Trophoblast cell (in vitro differentiated cells and primary cell): ENCODE measurements at regions not wholly inside any gene's neighbourhood (a gene's known extent, or its start where the extent isn't known, plus 50 kb on each side); places are given as distances from the start of the nearest gene placed in this dataset.

Experiments used
- DNase-seq, 2 donors: peaks; one replicate each; pipeline ENCODE4 v3.0.0-alpha.2; 2016
- H2AFZ ChIP-seq: 2 replicates; pipeline ENCODE4 v1.6.1; 2013; ENCODE audit warnings: low read length, moderate library complexity, mild to moderate bottlenecking; ENCODE audit not compliant: insufficient read depth, poor library complexity
- H2AK5ac ChIP-seq: 2 replicates; pipeline ENCODE4 v1.6.1; 2013; ENCODE audit warnings: mild to moderate bottlenecking, low read length
- H2BK120ac ChIP-seq: 2 replicates; pipeline ENCODE4 v1.6.1; 2013; ENCODE audit warnings: low read length, mild to moderate bottlenecking, moderate library complexity; ENCODE audit not compliant: insufficient read depth, poor library complexity
- H2BK12ac ChIP-seq: 2 replicates; pipeline ENCODE4 v1.6.1; 2013; ENCODE audit warnings: mild to moderate bottlenecking, low read length, moderate library complexity
- H2BK5ac ChIP-seq: 2 replicates; pipeline ENCODE4 v1.6.1; 2013; ENCODE audit warnings: low read length, low read depth, moderate library complexity, mild to moderate bottlenecking; ENCODE audit not compliant: poor library complexity
- H3K14ac ChIP-seq: 2 replicates; pipeline ENCODE4 v1.6.1; 2013; ENCODE audit warnings: mild to moderate bottlenecking, low read length
- H3K18ac ChIP-seq: 2 replicates; pipeline ENCODE4 v1.6.1; 2013; ENCODE audit warnings: mild to moderate bottlenecking, low read length
- H3K23ac ChIP-seq: 2 replicates; pipeline ENCODE4 v1.6.1; 2013; ENCODE audit warnings: low read length
- H3K27ac ChIP-seq: 2 replicates; pipeline ENCODE4 v1.5.1; 2013; ENCODE audit warnings: low read depth, mild to moderate bottlenecking, inconsistent platforms, low read length, moderate library complexity
- H3K27me3 ChIP-seq: 2 replicates; pipeline ENCODE4 v1.6.1; 2013; ENCODE audit warnings: inconsistent platforms, mild to moderate bottlenecking, low read length, moderate library complexity; ENCODE audit not compliant: insufficient read depth
- H3K36me3 ChIP-seq, 2 experiments: 1 replicate in 1 of 2; 2 replicates in 1 of 2; pipeline ENCODE4 v1.6.1; 2013; ENCODE audit warnings: low read length in 2 of 2, mild to moderate bottlenecking in 2 of 2, moderate library complexity in 1 of 2; ENCODE audit not compliant: insufficient read depth in 2 of 2, control insufficient read depth in 1 of 2
- H3K4ac ChIP-seq: 2 replicates; pipeline ENCODE4 v1.6.1; 2013; ENCODE audit warnings: low read depth, mild to moderate bottlenecking, low read length, moderate library complexity
- H3K4me1 ChIP-seq, 2 experiments: 1 replicate in 1 of 2; 2 replicates in 1 of 2; pipeline ENCODE4 v1.6.1; 2013; ENCODE audit warnings: low read length in 2 of 2, mild to moderate bottlenecking in 2 of 2, moderate library complexity in 1 of 2; ENCODE audit not compliant: insufficient read depth in 2 of 2, control insufficient read depth in 1 of 2
- H3K4me2 ChIP-seq: 2 replicates; pipeline ENCODE4 v1.6.1; 2013; ENCODE audit warnings: inconsistent platforms, mild to moderate bottlenecking, low read length, moderate library complexity
- H3K4me3 ChIP-seq: 2 replicates; pipeline ENCODE4 v1.5.1; 2013; ENCODE audit warnings: mild to moderate bottlenecking, low read depth, low read length, inconsistent platforms
- H3K79me1 ChIP-seq: one replicate; pipeline ENCODE4 v1.6.1; 2013; ENCODE audit warnings: low read length
- H3K79me2 ChIP-seq: 2 replicates; pipeline ENCODE4 v1.6.1; 2013; ENCODE audit warnings: low read length, mild to moderate bottlenecking; ENCODE audit not compliant: control insufficient read depth, insufficient read depth, poor library complexity
- H3K9ac ChIP-seq: 2 replicates; pipeline ENCODE4 v1.6.1; 2013; ENCODE audit warnings: mild to moderate bottlenecking, low read length
- H3K9me3 ChIP-seq: 2 replicates; pipeline ENCODE4 v1.6.1; 2013; ENCODE audit warnings: low read depth, mild to moderate bottlenecking, control low read depth, inconsistent platforms, low read length; ENCODE audit not compliant: insufficient read depth
- H4K12ac ChIP-seq: 2 replicates; pipeline ENCODE4 v1.6.1; 2013; ENCODE audit warnings: low read depth, mild to moderate bottlenecking, low read length, moderate library complexity
- H4K8ac ChIP-seq: 2 replicates; pipeline ENCODE4 v1.6.1; 2013; ENCODE audit warnings: low read depth, mild to moderate bottlenecking, low read length, moderate library complexity
- H4K91ac ChIP-seq: one replicate; pipeline ENCODE4 v1.6.1; 2013; ENCODE audit warnings: low read depth, mild to moderate bottlenecking, low read length, moderate library complexity
- WGBS: extraction: QIAGEN DNeasy Blood & Tissue Kit; methylation state at CpG from one replicate; pipeline ENCODE4 v1.1.7; 2013; ENCODE audit warnings: missing lambda C conversion rate; ENCODE audit not compliant: insufficient read length, insufficient coverage; ENCODE audit errors: extremely low coverage; 5-methylcytosine and 5-hydroxymethylcytosine counted together

GRCh38 chr3:151644986-151645385 lies 88.7 kb upstream of the AADACL2 start:
- no peak overlapping the region for H2AFZ ChIP-seq
- H2BK5ac ChIP-seq, result no peak overlapping the region
- H2AK5ac ChIP-seq, result no peak overlapping the region
- no peak overlapping the region for H3K4ac ChIP-seq
- H3K79me2 ChIP-seq, result no peaks in the 10 kb centered on the region
- no peak overlapping the region for H3K14ac ChIP-seq
- no peak overlapping the region for H2BK120ac ChIP-seq
- H3K27me3 ChIP-seq, result no peaks in the 10 kb centered on the region
- H4K8ac ChIP-seq, result no peak overlapping the region
- H3K9me3 ChIP-seq, result no peaks in the 10 kb centered on the region
- no peaks in the 10 kb centered on the region for H3K36me3 ChIP-seq
- H4K91ac ChIP-seq, result no peak overlapping the region
- H3K79me1 ChIP-seq, result no peaks in the 10 kb centered on the region
- no peak overlapping the region for H4K12ac ChIP-seq
- no peak overlapping the region for H3K4me3 ChIP-seq
- no peak overlapping the region for H2BK12ac ChIP-seq
- no peak overlapping the region for H3K9ac ChIP-seq
- no peak overlapping the region for H3K23ac ChIP-seq
- no peak overlapping the region for H3K18ac ChIP-seq
- H3K27ac ChIP-seq, result no peak overlapping the region
- DNase-seq, result no peak
- no peak overlapping the region for H3K4me2 ChIP-seq
- H3K4me1 ChIP-seq, result no peaks in the 10 kb centered on the region

GRCh38 chr3:151644020-151644620 lies 89.6 kb upstream of the AADACL2 start:
- H3K9ac ChIP-seq, result no peak overlapping the region
- peaks cover under 1% of the 10 kb centered on the region in 2 experiments for H3K4me1 ChIP-seq
- no peak overlapping the region for H3K4me2 ChIP-seq
- H3K27ac ChIP-seq, result no peak overlapping the region
- H3K4ac ChIP-seq, result no peak overlapping the region
- no peak overlapping the region for H2BK5ac ChIP-seq
- no peak overlapping the region for H3K18ac ChIP-seq
- H4K12ac ChIP-seq, result no peak overlapping the region
- H3K36me3 ChIP-seq, result no peaks in the 10 kb centered on the region
- no peak overlapping the region for H2BK12ac ChIP-seq
- no CpG with 5 or more reads among the region's 1 CpG for WGBS
- H3K79me1 ChIP-seq, result no peaks in the 10 kb centered on the region
- no peaks in the 10 kb centered on the region for H3K9me3 ChIP-seq
- no peak for DNase-seq
- H3K4me3 ChIP-seq, result no peak overlapping the region
- H4K91ac ChIP-seq, result no peak overlapping the region
- no peak overlapping the region for H4K8ac ChIP-seq
- no peaks in the 10 kb centered on the region for H3K79me2 ChIP-seq
- H2AFZ ChIP-seq, result no peak overlapping the region
- H3K27me3 ChIP-seq, result no peaks in the 10 kb centered on the region
- no peak overlapping the region for H2AK5ac ChIP-seq
- no peak overlapping the region for H2BK120ac ChIP-seq
- no peak overlapping the region for H3K23ac ChIP-seq
- H3K14ac ChIP-seq, result no peak overlapping the region

GRCh38 chr3:151639418-151639740 lies 94.3 kb upstream of the AADACL2 start:
- Histone ChIP-seq H3K36me3 (no peaks in the 10 kb centered on the region), H3K18ac (no peak overlapping the region)

GRCh38 chr3:151638555-151639417 lies 94.9 kb upstream of the AADACL2 start:
- Histone ChIP-seq H2BK120ac (no peak overlapping the region), H3K36me3 (no peaks in the 10 kb centered on the region), H3K4me3 (no peak overlapping the region), H2AFZ (no peak overlapping the region), H3K4me1 (peaks cover 2 to 4% of the 10 kb centered on the region in 2 experiments), H3K27ac (no peak overlapping the region), H3K4me2 (no peak overlapping the region), H3K9me3 (peaks cover 2% of the 10 kb centered on the region), H3K9ac (no peak overlapping the region), H3K27me3 (no peaks in the 10 kb centered on the region), H3K79me1 (no peaks in the 10 kb centered on the region), H2AK5ac (no peak overlapping the region), H2BK12ac (no peak overlapping the region), H4K12ac (no peak overlapping the region), H2BK5ac (no peak overlapping the region), H4K91ac (no peak overlapping the region), H3K79me2 (no peaks in the 10 kb centered on the region), H3K14ac (no peak overlapping the region), H4K8ac (no peak overlapping the region), H3K23ac (no peak overlapping the region), H3K18ac (no peak overlapping the region), H3K4ac (no peak overlapping the region)
- no CpG with 5 or more reads among the region's 4 CpGs for WGBS
- DNase-seq, result no peak

More at GRCh38 chr3:151639418-151639740, 94.3 kb upstream of the AADACL2 start:
- DNase-seq, result no peak
- Histone ChIP-seq H3K79me2 (no peaks in the 10 kb centered on the region), H3K27ac (no peak overlapping the region), H3K9me3 (peaks cover 2% of the 10 kb centered on the region), H3K4me1 (peaks cover 2 to 4% of the 10 kb centered on the region in 2 experiments), H3K27me3 (no peaks in the 10 kb centered on the region), H4K91ac (no peak overlapping the region), H2BK5ac (no peak overlapping the region), H2AFZ (no peak overlapping the region), H4K8ac (no peak overlapping the region), H3K9ac (no peak overlapping the region), H3K4me2 (no peak overlapping the region), H3K4me3 (no peak overlapping the region), H2BK12ac (no peak overlapping the region), H3K79me1 (no peaks in the 10 kb centered on the region), H3K23ac (no peak overlapping the region), H4K12ac (no peak overlapping the region), H3K14ac (no peak overlapping the region), H3K4ac (no peak overlapping the region), H2AK5ac (no peak overlapping the region), H2BK120ac (no peak overlapping the region)
- WGBS, result no CpG with 5 or more reads among the region's 2 CpGs
